DMS53 treated with DMSO at 0.1 percent for 48 hours (cell line): ENCODE measurements at regions not wholly inside any gene's neighbourhood (a gene's known extent, or its start where the extent isn't known, plus 50 kb on each side); places are given as distances from the start of the nearest gene placed in this dataset.

Experiments
- DNase-seq: peaks from one replicate; lab custom pipeline; 2025; ENCODE audit not compliant: unreplicated experiment; lab: John Stamatoyannopoulos, UW

DNA sequence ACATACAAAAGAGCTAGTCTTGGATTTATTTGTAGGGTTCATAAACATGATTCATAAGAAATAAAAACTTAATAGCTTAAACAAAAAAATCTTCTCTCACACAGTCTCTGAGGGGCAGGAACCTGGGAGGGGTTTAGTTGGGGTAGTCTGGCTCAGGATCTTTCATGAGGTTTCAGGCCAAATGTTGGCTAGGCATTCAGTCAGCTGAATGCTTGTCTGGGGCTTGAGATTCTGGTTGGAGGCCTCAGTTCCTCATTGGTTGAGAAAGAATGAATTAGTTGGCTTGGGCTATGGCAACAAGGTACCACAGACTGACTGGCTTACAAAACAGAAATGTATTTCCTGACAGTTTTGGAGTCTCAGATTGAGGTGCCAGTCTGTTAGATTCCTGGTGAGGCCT, 74.3 kb downstream of the ANKRD7 start:
- DNase-seq: no peak

DNA sequence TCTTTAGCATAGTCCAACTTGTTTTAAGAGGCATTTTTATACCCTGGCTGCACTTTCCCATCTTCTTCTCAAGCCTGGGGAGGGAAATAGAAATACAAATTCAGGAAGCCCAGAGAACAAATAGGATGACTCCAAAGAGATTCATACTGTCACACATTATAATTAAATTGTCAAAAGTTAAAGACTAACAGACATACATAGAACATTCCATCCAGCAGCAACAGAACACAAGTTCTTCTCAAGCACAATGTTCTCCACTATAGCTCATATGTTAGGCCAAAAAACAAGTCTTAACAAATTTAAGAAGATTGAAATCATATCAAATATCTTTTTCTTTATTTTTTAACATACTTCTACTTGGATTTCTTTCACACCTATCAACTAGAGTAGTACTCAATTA, 75.7 kb downstream of the ANKRD7 start:
- DNase-seq: no peak

DNA sequence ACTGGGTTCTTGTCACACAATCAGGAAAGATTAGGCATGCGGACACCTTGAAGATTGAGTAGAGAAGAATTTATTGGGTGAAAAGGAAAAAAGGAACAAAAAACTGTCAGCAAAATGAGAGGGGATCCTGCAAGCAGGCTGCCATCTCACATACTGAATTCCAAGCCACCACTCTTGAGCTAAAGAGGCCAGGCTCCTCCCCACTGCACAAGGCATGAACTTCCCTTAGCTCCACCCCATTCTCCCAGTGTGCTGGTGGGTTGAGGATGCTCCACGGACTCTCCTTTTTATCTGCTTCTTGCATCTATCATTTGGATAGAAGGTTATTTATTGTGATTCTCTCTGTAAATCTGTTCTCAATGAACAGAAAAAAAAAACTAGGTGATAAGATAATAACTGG, 79.6 kb downstream of the ANKRD7 start:
- no peak for DNase-seq

GRCh38 chr7:118305671-118306070, 81.2 kb downstream of the ANKRD7 start:
- no peak for DNase-seq

GRCh38 chr7:118306771-118307170, 82.3 kb downstream of the ANKRD7 start:
- no peak for DNase-seq

- DNase-seq: peak; percentile 41
Measured at GRCh38 chr7:118311121-118311836, 86.8 kb downstream of the ANKRD7 start.

GRCh38 chr7:118312051-118312450, 87.5 kb downstream of the ANKRD7 start:
- DNase-seq: peak; percentile 31

- DNase-seq: no peak
Measured at GRCh38 chr7:118312966-118313365, 88.5 kb downstream of the ANKRD7 start.

- DNase-seq: no peak
Measured at GRCh38 chr7:118324790-118325449, 100.4 kb downstream of the ANKRD7 start.

DNA sequence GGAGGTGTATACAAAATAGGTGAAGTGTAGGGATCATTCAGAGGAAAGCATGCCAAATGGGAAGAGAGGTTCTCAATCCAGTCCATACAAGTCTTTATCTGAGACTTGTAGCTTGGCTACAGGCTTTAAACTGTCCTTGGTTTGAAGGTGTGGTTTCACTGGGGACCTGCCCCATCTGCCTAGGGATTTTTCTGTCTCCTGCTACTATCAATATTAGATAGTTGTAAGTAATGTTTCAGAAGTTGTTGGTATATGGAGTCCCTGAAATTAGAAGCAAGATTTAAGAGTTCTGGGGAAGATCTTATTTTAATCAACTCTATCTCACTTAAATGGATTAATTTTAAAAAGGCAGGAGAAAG, 100.9 kb downstream of the ANKRD7 start:
- no peak for DNase-seq

DNA sequence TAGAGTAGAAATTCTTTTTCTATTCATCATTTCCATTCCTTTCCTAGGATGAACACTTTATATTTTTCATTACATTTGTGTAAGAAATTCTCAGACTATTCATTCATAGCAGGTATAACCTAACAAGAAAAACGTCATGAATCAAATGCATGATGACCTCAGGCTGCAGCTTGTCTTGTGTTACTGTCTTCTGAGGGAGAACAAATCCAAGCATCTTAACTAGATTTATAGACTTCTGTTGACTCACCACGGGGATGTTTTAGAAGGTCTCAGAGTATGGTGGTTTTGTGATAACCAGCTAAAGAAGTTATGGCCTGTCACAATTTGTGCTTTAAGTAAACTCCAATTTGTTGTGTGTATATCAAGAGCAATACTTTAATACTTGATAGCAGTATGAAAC, 102.7 kb downstream of the ANKRD7 start:
- DNase-seq: no peak

- DNase-seq: no peak
Measured at GRCh38 chr7:118328505-118329211, 104.2 kb downstream of the ANKRD7 start.

GRCh38 chr7:118330388-118330787, 105.9 kb downstream of the ANKRD7 start:
- peak; percentile 60 for DNase-seq

- DNase-seq: no peak
Measured at GRCh38 chr7:118346748-118347147, 122.2 kb downstream of the ANKRD7 start.

- no peak for DNase-seq
Measured at GRCh38 chr7:118349604-118350003, 125.1 kb downstream of the ANKRD7 start.

GRCh38 chr7:118350260-118350659, 125.8 kb downstream of the ANKRD7 start:
- no peak for DNase-seq

DNA sequence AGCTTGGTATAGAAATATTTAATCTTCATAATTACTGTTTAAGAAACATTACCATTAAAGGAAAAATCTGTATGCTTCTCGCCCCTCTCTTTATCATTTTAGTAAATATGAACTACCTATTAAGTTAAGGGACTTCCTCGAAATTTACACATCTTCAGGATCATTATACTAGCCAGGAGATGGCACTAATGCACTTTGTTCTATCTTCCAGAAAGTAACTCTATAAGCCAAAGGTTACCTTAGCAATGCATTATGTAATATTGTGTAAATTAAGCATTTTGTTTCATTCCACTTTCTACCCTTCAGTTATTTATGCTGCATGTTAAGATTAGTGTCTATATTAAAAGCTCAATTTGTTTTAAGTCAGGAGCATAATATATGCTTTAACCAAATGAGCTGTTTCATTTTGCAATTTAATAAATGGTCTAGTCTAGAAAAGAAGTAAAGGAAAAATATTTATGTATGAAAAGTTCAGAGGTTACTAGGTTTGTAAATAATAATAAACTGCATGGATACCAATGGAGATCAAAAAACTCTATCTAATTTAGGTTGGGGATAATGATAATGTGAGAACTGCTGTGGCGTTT, 128.5 kb downstream of the ANKRD7 start:
- peak; percentile 81 for DNase-seq

DNA sequence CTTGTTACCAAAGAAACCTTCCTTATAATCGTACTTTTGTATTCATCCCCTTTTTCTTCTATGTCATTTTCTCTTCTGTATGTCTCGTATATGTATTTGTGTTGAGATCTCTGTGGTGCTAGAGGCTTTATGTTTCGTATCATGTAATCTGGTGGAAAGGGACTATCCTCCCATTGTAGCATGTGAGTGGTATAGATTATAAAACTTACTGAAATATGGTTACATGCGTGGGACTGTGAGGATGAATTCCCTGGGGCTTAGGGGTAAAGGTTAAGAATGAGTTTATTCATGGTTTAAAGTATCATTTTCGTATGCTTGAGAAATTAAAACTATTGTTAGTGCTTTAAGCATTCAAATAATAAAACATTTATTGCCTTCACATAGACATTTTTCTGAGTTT, 141.9 kb downstream of the ANKRD7 start:
- DNase-seq: no peak

DNA sequence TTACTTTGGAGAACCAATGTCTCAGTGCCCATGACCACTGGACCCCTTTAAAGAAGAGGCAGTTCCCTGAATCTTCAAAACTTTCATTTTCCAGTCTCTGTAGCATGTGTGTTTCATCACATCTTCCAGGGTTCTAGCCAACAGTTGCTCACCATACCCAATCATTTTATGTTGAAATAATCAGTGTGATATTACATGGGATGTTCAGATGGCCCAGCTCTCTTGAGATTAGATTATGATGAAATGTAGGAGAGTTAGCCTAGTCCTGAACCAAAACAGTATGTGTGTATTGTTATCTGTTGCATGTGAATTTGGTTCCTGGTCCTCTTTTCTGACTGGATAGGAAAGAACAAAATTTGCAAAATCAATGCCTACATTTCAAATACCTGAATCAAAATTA, 144.5 kb downstream of the ANKRD7 start:
- DNase-seq: no peak

DNA sequence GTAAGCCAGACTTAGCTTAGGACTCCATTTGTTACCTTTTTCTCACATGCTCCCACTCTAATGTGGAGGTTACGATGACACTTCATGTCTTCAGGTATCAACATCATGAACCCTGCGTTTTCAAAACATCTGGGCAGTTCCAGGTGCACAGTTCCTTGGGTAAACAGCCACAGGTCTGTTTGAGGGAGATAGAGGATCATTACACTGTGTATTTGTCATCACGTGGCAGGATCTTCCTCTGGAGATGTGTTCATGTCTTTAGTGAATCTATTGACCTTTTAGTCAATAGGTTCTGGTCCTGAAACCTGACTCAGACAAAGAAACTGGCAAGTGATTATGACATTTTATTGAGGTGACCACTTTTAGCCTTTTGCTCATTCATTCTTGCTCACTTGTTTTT, 145.5 kb downstream of the ANKRD7 start:
- peak; percentile 49 for DNase-seq

DNA sequence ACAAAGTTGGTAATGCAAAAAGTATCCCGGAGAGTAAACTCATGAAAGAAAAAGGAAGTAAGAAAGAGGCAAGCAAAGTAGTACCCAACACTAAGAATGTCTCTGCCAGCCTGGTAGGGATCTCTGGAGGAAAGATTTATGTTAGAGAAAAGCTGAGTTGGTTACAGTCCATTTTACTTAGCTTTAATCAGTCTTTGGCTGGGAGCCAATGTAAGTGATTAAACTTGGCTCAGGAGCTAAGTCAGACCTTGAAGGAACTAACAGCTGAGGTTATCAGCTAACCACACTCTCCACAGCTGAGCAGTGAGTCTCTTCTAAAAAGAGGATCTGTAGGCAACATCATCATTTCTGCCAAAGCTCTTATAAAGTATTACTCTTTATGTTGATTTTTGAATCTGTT, 148.0 kb downstream of the ANKRD7 start:
- no peak for DNase-seq

DNA sequence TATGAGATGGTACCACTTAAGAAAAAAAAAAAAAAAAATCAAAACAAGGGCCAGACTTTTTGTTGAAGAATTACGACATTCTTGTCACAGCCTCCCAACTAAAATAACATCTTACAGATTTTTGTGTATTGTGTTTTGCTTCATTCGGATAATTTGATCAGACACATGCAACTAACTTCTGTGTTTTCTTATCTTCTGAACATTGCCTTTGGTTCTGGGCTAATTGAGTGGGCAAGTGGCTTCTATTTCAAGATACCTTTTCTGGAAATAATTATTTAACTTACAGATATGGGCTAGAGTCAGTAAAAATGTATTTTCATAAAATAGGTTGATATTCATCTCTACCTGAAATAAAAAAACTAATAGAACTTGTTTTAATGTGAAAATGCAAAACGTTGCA, 165.1 kb downstream of the ANKRD7 start:
- no peak for DNase-seq
